HG03457 (cell line): ENCODE measurements at regions not wholly inside any gene's neighbourhood (a gene's known extent, or its start where the extent isn't known, plus 50 kb on each side); places are given as distances from the start of the nearest gene placed in this dataset.
A peak's percentile ranks its signal among the peaks of the same experiment; 100 is the strongest.

Source experiments
- ATAC-seq: cut with Tn5 transposase; IDR thresholded peaks from one replicate; pipeline ENCODE4 v1.9.1; 2021; ENCODE audit warnings: moderate number of reproducible peaks; ENCODE audit not compliant: unreplicated experiment

DNA sequence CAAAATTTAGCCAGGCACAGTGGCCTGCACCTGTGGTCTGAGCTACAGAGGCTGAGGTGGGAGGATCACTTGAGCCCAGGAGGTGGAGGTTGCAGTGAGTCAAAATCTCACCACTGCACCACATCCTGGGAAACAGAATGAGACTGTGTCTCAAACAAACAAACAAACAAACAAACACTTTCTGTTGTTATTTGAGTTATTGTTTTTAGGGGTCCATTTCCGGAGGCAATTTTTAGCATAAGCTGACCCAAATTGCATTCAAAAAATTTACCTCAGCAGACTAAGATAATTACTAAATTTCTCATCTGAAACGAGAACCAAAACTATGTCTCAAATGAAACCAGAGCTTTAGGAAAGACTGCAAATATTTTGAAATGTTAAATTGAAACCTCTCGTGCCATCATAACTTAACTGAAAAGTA lies 1485.1 kb downstream of the EFNA5 start:
- ATAC-seq: no peak

- no peak for ATAC-seq
These were observed 1495.8 kb downstream of the EFNA5 start for GRCh38 chr5:106174903-106175302.

DNA sequence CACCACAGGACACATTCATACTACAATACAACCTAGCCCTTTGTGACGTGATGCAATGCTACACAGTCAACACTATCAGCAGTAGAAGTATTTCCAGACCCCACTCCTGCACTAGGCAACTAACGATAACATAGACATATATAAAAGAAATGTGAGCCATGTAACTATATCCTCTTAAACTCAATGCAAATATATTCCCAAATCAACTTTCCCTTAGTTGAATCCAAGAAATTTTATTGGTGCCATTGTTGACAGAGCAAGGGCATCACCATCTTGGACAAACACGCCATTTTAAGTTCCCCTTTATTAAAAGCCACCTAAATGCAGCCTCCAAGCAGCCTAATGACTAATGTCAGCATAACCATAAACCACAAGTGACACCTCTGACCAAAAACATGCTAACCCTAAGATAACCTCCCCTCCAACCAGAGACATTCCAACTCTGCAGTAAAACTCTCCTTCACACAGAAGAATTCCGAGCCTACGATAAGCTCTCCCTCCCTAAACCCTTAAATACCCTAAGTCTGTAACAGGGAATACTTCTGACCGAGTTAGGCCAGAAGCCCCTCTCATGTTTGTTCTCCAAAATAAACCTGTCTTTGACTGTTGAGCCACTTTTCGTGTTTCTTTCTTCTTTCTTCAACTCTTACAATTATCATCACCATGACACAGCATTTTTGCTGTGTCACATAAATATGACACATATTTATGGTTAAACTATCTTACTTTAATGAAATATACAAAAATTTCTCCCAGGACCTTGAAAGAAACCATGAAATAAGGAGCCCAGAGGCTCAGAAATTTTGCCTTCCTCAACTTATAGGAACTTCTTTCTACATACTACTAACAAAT lies 1497.8 kb downstream of the EFNA5 start:
- ATAC-seq: no peak

GRCh38 chr5:106171708-106172107 lies 1499.0 kb downstream of the EFNA5 start:
- no peak for ATAC-seq

GRCh38 chr5:106171132-106171531 lies 1499.6 kb downstream of the EFNA5 start:
- ATAC-seq: no peak

GRCh38 chr5:106167766-106168165 lies 1503.0 kb downstream of the EFNA5 start:
- no peak for ATAC-seq

GRCh38 chr5:106163233-106163632 lies 1507.5 kb downstream of the EFNA5 start:
- no peak for ATAC-seq

GRCh38 chr5:106159616-106160015 lies 1511.1 kb downstream of the EFNA5 start:
- ATAC-seq: no peak

DNA sequence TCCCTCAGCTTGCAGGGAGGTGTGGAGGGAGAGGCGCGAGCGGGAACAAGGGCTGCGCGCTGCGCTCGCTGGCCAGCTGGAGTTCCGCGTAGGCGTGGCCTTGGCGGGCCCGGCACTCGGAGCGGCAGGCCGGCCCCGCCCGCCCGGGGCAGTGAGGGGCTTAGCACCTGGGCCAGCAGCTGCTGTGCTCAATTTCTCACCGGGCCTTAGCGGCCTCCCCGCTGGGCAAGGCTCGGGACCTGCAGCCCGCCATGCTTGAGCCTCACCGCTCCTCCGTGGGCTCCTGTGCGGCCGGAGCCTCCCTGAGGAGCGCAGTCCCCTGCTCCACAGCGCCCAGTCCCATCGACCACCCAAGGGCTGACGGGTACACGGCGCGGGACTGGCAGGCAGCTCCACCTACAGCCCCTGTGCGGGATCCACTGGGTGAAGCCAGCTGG lies 1516.4 kb downstream of the EFNA5 start:
- ATAC-seq: no peak

GRCh38 chr5:106152569-106152968 lies 1518.2 kb downstream of the EFNA5 start:
- no peak for ATAC-seq

GRCh38 chr5:106142116-106142515 lies 1528.6 kb downstream of the EFNA5 start:
- ATAC-seq: no peak

DNA sequence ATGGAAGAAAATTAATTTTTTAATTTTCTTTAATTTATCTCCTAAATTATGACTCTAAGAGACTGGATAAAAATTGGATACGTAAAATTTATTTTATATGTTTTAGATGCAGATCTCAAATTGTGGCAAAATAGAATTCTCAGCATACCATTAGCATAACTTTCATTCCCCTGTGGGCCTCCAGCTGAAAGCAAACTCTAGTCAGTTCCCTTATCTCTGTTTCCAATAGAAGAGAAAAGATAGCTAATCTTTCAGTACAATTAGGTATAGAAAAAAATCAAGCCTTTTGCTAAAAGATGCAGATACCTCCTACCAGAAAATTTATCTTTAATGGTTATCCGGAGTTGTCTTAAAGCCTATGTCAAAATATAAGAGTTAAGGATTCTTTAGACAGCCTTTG lies 1530.6 kb downstream of the EFNA5 start:
- no peak for ATAC-seq

DNA sequence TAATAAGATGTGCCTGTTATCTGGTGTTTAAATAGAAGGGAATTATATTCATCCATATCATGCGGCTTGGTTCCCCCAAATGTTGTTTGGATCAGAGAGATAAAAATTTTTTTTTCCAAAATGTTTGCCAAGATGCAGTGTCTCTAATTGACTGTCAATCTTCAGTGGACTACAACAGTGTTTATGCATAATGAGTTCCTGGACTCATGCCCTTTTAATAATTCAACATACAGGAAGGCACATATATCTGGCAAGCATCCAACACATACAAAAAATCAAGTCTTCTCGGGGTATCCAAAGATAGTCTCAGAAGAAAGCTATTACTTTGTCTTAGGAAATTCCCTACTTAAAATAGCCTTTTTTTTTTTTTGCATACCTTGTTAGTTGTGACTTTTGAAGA lies 1534.7 kb downstream of the EFNA5 start:
- ATAC-seq: no peak

GRCh38 chr5:106135473-106135872 lies 1535.3 kb downstream of the EFNA5 start:
- ATAC-seq: no peak

- ATAC-seq: no peak
These were observed 1536.2 kb downstream of the EFNA5 start for GRCh38 chr5:106134549-106134948.

DNA sequence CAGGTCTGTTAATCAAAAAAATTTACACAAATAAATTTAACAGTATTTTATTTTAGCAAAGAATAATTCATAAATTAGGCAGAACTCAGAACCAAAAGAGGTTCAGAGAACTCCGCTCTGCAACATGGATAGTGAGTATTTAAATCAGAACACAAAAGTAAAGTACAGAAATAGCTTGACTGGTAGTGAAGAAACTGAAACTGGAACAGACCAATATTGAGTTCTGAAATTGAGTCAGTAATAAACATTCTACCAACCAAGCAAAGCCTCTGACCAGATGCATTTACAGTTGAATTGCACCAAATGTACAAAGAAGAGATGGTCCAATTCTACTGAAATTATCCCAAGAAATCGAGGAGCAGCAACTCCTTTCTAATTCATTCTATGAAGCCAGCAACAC lies 1542.8 kb downstream of the EFNA5 start:
- peak; percentile 63 for ATAC-seq

- ATAC-seq: no peak
These were observed 1543.4 kb downstream of the EFNA5 start for GRCh38 chr5:106127341-106127781.

DNA sequence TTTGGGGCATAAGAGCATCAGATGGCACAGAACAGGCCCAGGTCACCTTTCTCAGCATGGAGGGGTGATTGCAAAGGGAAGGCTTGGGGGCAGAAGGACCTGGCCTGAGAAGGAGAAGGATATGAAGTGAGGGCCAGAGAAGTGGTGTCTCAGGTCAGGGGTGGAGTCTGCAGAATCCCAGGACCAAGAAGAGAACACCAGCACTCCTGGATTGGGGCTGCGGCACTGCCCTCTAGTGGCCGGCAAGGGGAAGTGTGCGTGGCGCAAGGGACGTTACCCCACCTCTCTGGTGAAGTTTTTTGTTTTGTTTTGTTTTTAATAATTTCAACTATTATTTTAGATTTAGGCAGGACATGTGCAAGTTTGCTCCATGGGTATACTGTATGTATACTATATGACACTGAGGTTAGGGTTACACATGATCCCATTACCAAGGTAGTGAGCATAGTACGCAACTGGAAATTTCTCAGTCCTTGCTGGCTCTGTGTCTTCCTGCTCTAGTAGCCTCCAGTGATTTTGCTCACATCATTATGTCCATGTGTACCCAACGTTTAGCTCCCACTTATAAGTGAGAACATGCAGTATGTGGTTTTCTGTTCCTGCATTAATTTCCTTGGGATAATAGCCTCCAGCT lies 1548.6 kb downstream of the EFNA5 start:
- peak; percentile 86 for ATAC-seq

DNA sequence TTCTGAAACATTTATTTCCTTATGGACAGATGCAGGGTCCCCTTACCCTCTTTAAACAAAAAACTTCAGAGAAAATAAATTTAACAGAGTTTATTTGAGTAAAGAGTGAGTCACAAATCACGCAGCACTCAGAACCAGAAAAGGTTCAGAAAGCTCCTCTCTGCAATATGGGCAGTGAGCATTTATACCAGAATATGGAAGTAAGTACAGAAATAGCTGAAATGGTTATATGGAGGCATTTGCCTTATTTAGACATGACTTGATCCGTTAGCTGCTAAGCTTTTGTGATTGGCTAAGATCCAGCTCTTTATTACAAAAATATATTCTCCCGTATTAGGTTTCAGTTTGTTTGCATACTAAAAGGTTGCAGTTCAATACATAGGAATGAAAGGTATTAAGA lies 1554.1 kb downstream of the EFNA5 start:
- no peak for ATAC-seq

DNA sequence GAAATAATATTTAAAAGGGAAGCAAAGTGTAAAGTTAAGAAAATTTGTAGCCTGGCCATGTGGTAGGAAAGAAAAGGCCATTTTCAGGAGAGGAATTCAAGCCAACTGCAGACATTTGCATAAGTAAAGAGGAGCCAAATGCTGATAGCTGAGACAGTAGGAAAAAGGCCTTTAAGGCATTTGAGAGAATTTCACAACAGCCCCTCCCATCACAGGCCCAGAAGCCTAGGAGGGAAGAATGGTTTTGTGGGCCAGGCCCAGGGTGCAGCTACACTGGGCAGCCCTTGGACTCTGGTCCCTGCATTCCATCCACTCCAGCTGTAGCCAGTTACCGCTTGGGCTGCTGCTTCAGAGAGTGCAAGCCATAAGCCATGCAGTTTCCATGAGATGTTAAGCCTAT lies 1556.8 kb downstream of the EFNA5 start:
- no peak for ATAC-seq

DNA sequence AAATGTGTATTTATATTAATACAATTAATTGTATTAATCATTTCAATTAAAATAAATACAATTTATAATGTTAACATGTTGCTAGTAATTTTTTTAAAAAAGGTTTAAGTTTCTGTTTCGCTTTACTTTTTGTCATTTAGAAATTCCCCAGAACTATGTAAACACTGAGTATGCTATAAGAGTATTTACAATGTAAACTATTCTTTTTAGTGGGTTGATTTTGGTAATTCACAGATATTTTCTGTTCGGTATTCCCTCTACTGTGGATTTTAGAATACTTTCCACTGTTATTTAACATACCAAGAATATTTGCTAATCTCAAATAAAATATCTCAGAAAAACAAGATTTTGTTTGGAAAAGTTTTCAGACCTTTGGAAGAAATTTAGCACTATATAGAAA lies 1564.4 kb downstream of the EFNA5 start:
- ATAC-seq: no peak

DNA sequence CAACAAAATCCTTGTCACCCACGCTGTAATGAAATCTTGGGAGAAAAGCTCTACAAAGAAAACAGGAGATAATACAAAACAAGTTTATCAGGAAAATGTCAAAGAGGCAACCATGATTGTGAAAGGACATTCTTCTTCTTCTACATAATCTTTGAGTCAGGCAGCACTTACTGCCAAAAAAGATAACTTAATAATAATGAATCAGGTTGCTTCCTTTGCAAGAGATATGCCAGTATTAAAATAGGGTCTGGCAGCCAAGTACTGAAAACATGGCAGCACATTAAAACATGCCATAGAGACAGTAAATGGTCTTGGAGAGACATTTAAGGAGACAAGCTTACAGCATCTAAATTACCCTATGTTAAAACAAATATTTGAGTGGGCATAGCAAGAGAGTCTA lies 1573.4 kb downstream of the EFNA5 start:
- ATAC-seq: no peak
